Mesendoderm (in vitro differentiated cells): ENCODE measurements at regions not wholly inside any gene's neighbourhood (a gene's known extent, or its start where the extent isn't known, plus 50 kb on each side); places are given as distances from the start of the nearest gene placed in this dataset.

Experiments
- DNase-seq: peaks from one replicate; pipeline ENCODE4 v3.0.0; 2013
- H2AK5ac ChIP-seq: 2 replicates; pipeline ENCODE4 v1.6.1; 2013; ENCODE audit warnings: low read length, inconsistent platforms
- H2BK120ac ChIP-seq: 2 replicates; pipeline ENCODE4 v1.6.1; 2013; ENCODE audit warnings: low read depth, mild to moderate bottlenecking, low read length, moderate library complexity, mixed read lengths
- H2BK15ac ChIP-seq: replicated peaks from 2 replicates; pipeline ENCODE4 v1.6.1; 2013; ENCODE audit warnings: low read depth, mild to moderate bottlenecking, moderate library complexity
- H2BK5ac ChIP-seq: 2 replicates; pipeline ENCODE4 v1.6.1; 2013; ENCODE audit warnings: low read length, inconsistent platforms
- H3K18ac ChIP-seq: 2 replicates; pipeline ENCODE4 v1.6.1; 2013; ENCODE audit warnings: mild to moderate bottlenecking, low read length, mixed read lengths
- H3K23ac ChIP-seq: one replicate; pipeline ENCODE4 v1.6.1; 2013; ENCODE audit warnings: low read length
- H3K27ac ChIP-seq: 2 replicates; pipeline ENCODE4 v1.5.1; 2013; ENCODE audit warnings: low read depth, mild to moderate bottlenecking, inconsistent platforms, low read length, moderate library complexity
- H3K27me3 ChIP-seq: 2 replicates; pipeline ENCODE4 v1.6.1; 2013; ENCODE audit warnings: low read length, control low read depth, mild to moderate bottlenecking, inconsistent platforms; ENCODE audit not compliant: insufficient read depth, poor library complexity
- H3K36me3 ChIP-seq: 2 replicates; pipeline ENCODE4 v1.6.1; 2013; ENCODE audit warnings: low read length, inconsistent platforms; ENCODE audit not compliant: control insufficient read depth, insufficient read depth
- H3K4ac ChIP-seq: one replicate; pipeline ENCODE4 v1.6.1; 2013; ENCODE audit warnings: low read depth, mild to moderate bottlenecking, low read length, moderate library complexity
- H3K4me1 ChIP-seq: 2 replicates; pipeline ENCODE4 v1.6.1; 2013; ENCODE audit warnings: low read depth, low read length, inconsistent platforms; ENCODE audit not compliant: control insufficient read depth
- H3K4me2 ChIP-seq: 2 replicates; pipeline ENCODE4 v1.6.1; 2013; ENCODE audit warnings: low read length
- H3K4me3 ChIP-seq: 2 replicates; pipeline ENCODE4 v1.5.1; 2013; ENCODE audit warnings: mild to moderate bottlenecking, low read length
- H3K56ac ChIP-seq: one replicate; pipeline ENCODE4 v1.6.1; 2013; ENCODE audit warnings: low read length
- H3K79me1 ChIP-seq: 2 replicates; pipeline ENCODE4 v1.6.1; 2013; ENCODE audit warnings: low read length, inconsistent platforms
- H3K79me2 ChIP-seq: 2 replicates; pipeline ENCODE4 v1.6.1; 2013; ENCODE audit warnings: mild to moderate bottlenecking, low read length; ENCODE audit not compliant: control insufficient read depth, insufficient read depth
- H3K9ac ChIP-seq: 2 replicates; pipeline ENCODE4 v1.6.1; 2013; ENCODE audit warnings: low read length, inconsistent platforms
- H4K5ac ChIP-seq: one replicate; pipeline ENCODE4 v1.6.1; 2013; ENCODE audit warnings: low read length
- H4K8ac ChIP-seq: one replicate; pipeline ENCODE4 v1.6.1; 2013; ENCODE audit warnings: low read depth, mild to moderate bottlenecking, control low read depth, low read length, moderate library complexity
- WGBS: extraction: QIAGEN DNeasy Blood & Tissue Kit; methylation state at CpG from one replicate; pipeline ENCODE4 v1.1.7; 2013; ENCODE audit warnings: low lambda C conversion rate, missing lambda C conversion rate; ENCODE audit not compliant: insufficient coverage; ENCODE audit errors: extremely low coverage; 5-methylcytosine and 5-hydroxymethylcytosine counted together

DNA sequence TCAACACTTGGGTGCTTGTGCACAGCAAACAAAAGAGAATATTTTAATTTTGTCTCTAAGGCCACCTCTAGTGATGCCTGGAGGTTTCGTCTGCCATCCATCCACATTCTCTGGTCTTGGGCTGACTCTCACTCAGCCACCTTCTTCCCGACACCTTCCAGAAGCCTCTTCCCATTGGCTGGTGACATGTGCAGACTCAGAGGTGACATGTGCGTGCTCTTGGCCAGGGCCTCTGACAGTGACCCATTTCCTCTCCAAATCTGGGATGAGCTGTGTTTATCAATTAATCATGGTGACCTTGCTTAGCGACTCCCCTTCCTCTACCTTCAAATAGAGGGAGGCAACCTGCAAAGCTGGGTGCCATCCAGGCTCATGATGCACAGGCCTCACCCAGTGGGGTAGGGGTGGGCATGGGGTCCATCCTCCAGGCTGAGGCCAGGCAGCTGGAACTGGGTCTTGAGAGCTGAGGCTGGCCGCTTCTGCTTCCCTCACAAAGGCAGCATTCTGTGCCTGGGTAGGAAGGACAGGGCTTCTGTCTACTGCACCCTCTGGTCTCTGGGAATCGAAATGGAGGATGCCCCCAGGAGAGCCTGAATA, 91.8 kb downstream of the DHCR7 start:
- WGBS: no CpG with 5 or more reads among the region's 6 CpGs

DNA sequence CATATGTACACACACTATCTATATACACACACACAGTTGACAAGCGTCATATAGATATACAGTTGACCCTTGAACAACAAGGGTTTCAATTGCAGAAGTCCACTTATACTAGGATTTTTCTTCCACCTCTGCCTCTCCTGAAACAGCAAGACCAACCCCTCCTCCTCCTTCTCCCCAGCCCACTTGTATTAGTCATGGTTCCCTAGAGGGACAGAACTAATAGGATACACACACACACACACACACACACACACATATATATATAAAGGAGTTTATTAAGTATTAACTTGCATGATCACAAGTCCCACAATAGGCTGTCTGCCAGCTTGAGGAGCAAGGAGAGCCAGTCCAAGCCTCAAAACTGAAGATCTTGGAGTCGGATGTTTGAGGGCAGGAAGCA, 92.9 kb downstream of the DHCR7 start:
- no peak overlapping the region for H3K27ac ChIP-seq
- H3K79me1 ChIP-seq: no peaks in the 10 kb centered on the region
- no peak overlapping the region for H3K56ac ChIP-seq
- no peak overlapping the region for H3K23ac ChIP-seq
- H2AK5ac ChIP-seq: no peak overlapping the region
- no peak overlapping the region for H2BK15ac ChIP-seq
- no peak overlapping the region for H2BK5ac ChIP-seq
- no peak for DNase-seq
- no peak overlapping the region for H4K5ac ChIP-seq
- no peak overlapping the region for H3K4ac ChIP-seq
- H3K4me3 ChIP-seq: no peak overlapping the region
- H4K8ac ChIP-seq: no peak overlapping the region
- no peaks in the 10 kb centered on the region for H3K27me3 ChIP-seq
- H3K79me2 ChIP-seq: no peaks in the 10 kb centered on the region
- H3K4me2 ChIP-seq: no peak overlapping the region
- no peaks in the 10 kb centered on the region for H3K4me1 ChIP-seq
- no peak overlapping the region for H3K18ac ChIP-seq
- WGBS: no CpG with 5 or more reads among the region's 2 CpGs
- H3K36me3 ChIP-seq: no peaks in the 10 kb centered on the region
- H2BK120ac ChIP-seq: no peak overlapping the region
- no peak overlapping the region for H3K9ac ChIP-seq

More for the DNA sequence above, 91.8 kb downstream of the DHCR7 start:
- H2BK120ac ChIP-seq: no peak overlapping the region
- H3K4ac ChIP-seq: no peak overlapping the region
- H3K79me1 ChIP-seq: no peaks in the 10 kb centered on the region
- no peak overlapping the region for H3K23ac ChIP-seq
- no peak overlapping the region for H4K8ac ChIP-seq
- H3K27ac ChIP-seq: no peak overlapping the region
- H3K18ac ChIP-seq: no peak overlapping the region
- H3K4me1 ChIP-seq: no peaks in the 10 kb centered on the region
- H2BK5ac ChIP-seq: no peak overlapping the region
- DNase-seq: no peak
- no peaks in the 10 kb centered on the region for H3K36me3 ChIP-seq
- no peak overlapping the region for H4K5ac ChIP-seq
- H3K27me3 ChIP-seq: no peaks in the 10 kb centered on the region
- H3K79me2 ChIP-seq: no peaks in the 10 kb centered on the region
- H2AK5ac ChIP-seq: no peak overlapping the region
- no peak overlapping the region for H3K9ac ChIP-seq
- no peak overlapping the region for H3K56ac ChIP-seq
- no peak overlapping the region for H2BK15ac ChIP-seq
- H3K4me3 ChIP-seq: no peak overlapping the region
- H3K4me2 ChIP-seq: no peak overlapping the region

DNA sequence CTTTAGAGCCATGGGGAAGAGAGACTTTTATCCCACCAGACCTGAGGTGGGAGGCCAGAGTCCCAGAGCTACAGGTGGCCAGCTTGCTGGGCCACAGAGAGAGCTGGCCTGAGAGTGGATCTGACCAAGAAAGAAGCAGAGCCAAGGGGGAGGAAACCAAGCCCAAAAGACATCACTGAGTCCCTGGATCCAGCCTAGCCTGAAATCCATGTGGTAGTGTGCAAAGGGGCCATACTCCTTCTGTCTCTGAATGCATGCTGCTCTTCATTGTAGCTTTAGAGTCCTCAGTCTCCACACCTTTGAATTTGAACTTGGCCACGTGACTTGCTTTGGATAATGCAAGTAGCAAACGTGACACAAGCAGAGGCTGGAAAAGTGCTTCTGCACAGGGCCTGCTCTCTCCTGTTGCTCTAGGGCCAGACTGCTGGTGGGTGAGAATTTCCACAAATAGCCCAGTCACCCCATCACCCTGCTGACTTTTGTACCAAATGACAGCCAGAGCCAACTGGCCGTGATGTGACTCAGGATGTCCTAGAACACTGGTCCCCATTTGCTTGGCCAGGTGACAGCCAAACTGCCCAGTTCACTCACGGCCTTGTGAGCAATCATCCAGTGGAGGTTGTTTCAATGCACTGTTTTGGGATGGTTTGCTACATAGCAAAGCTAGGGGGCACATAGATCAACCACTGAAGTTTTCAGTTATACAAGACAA, 93.6 kb downstream of the DHCR7 start:
- Histone ChIP-seq H2BK15ac (no peak overlapping the region), H4K8ac (no peak overlapping the region), H3K4me1 (no peaks in the 10 kb centered on the region), H3K23ac (no peak overlapping the region), H3K4me3 (no peak overlapping the region), H2AK5ac (no peak overlapping the region), H3K18ac (no peak overlapping the region), H3K27ac (no peak overlapping the region), H3K56ac (no peak overlapping the region), H3K9ac (no peak overlapping the region), H3K79me1 (no peaks in the 10 kb centered on the region), H3K4ac (no peak overlapping the region), H2BK5ac (no peak overlapping the region), H3K36me3 (no peaks in the 10 kb centered on the region), H3K79me2 (no peaks in the 10 kb centered on the region), H2BK120ac (no peak overlapping the region), H3K4me2 (no peak overlapping the region), H4K5ac (no peak overlapping the region), H3K27me3 (no peaks in the 10 kb centered on the region)
- WGBS: no CpG with 5 or more reads among the region's 4 CpGs
- DNase-seq: no peak

DNA sequence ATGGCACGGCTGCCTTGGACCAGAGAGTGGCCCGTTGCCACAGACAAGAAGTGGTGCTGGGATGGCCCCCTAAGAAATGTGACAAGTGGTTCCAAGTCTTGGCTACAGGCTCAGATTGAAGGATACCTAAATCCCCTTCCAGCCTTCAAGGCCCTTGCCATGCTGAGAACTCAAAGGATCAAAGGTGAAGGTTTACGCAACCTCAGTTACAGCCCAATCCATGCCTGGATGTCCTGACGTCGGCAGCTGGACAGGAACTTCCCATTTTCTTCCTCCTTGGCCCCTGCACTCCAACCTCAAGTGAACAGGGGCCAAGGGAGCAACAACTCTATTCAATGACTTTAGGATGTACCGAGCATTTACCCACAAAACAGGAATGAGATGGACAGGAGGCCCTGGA, 95.4 kb downstream of the DHCR7 start:
- no peaks in the 10 kb centered on the region for H3K79me1 ChIP-seq

DNA sequence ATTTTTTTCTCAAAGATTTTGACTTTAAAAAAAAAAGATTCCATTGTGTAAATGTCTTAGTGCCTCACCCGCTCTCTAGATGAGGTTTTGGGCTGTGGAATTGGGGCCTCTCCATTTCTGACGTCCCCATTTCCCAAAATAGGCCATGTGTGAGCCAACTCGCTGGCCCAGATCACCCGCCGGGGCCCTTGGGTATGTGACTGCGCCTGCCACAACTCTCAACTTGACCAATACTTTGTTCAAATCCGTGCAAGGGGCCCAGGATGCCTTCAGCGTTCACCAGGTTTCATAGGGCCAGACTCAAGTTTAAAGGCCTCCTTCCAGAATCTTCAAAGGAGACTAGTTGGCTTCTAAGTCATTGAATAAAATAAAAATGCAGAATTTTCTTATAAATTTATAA, 96.0 kb downstream of the DHCR7 start:
- Histone ChIP-seq H4K8ac (no peak overlapping the region), H3K56ac (no peak overlapping the region), H3K27me3 (no peaks in the 10 kb centered on the region), H2AK5ac (no peak overlapping the region), H3K18ac (no peak overlapping the region), H3K9ac (no peak overlapping the region), H3K79me1 (no peaks in the 10 kb centered on the region), H3K36me3 (no peaks in the 10 kb centered on the region), H3K4me3 (no peak overlapping the region), H3K4ac (no peak overlapping the region), H3K27ac (no peak overlapping the region), H2BK5ac (no peak overlapping the region), H2BK15ac (no peak overlapping the region), H3K4me1 (no peaks in the 10 kb centered on the region), H3K4me2 (no peak overlapping the region), H3K23ac (no peak overlapping the region), H4K5ac (no peak overlapping the region), H3K79me2 (no peaks in the 10 kb centered on the region), H2BK120ac (no peak overlapping the region)
- no CpG with 5 or more reads among the region's 8 CpGs for WGBS
- no peak for DNase-seq

More for the DNA sequence above, 95.4 kb downstream of the DHCR7 start:
- no peak overlapping the region for H4K5ac ChIP-seq
- no peaks in the 10 kb centered on the region for H3K27me3 ChIP-seq
- no CpG with 5 or more reads among the region's 6 CpGs for WGBS
- DNase-seq: no peak
- no peak overlapping the region for H2BK120ac ChIP-seq
- H3K4ac ChIP-seq: no peak overlapping the region
- no peak overlapping the region for H3K4me2 ChIP-seq
- H2BK5ac ChIP-seq: no peak overlapping the region
- H3K56ac ChIP-seq: no peak overlapping the region
- no peak overlapping the region for H2AK5ac ChIP-seq
- H3K9ac ChIP-seq: no peak overlapping the region
- H3K27ac ChIP-seq: no peak overlapping the region
- no peaks in the 10 kb centered on the region for H3K79me2 ChIP-seq
- no peak overlapping the region for H4K8ac ChIP-seq
- H3K23ac ChIP-seq: no peak overlapping the region
- no peak overlapping the region for H3K4me3 ChIP-seq
- H3K36me3 ChIP-seq: no peaks in the 10 kb centered on the region
- H3K4me1 ChIP-seq: no peaks in the 10 kb centered on the region
- no peak overlapping the region for H3K18ac ChIP-seq
- H2BK15ac ChIP-seq: no peak overlapping the region

DNA sequence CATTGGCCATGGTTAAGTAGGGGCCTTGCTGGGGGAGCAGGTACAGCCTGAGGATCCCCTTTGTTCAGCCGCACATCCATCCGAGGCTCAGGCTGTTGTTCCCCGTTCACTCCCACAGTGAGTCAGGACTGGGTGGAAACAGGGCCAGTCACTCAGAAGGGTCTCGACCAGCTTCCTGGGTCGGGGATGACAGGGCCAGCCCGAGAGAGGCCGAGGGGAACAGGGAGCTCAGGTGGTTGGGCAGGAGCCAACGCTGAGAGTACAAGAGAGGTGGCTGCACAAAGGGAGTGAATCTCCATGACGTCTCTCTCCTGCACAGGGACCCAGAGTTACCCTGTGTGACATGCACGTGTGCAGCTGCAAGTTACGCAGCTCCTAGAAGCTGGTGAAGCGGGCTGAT, 97.2 kb upstream of the SHANK2 start:
- Histone ChIP-seq H3K27ac (no peak overlapping the region), H3K79me1 (no peaks in the 10 kb centered on the region), H3K4me3 (no peak overlapping the region), H3K4me1 (no peaks in the 10 kb centered on the region), H3K4ac (no peak overlapping the region), H2BK120ac (no peak overlapping the region), H4K5ac (no peak overlapping the region), H2AK5ac (no peak overlapping the region), H3K18ac (no peak overlapping the region), H2BK5ac (no peak overlapping the region), H3K56ac (no peak overlapping the region), H3K36me3 (no peaks in the 10 kb centered on the region), H4K8ac (no peak overlapping the region), H3K9ac (no peak overlapping the region), H3K79me2 (no peaks in the 10 kb centered on the region), H3K4me2 (no peak overlapping the region), H3K27me3 (no peaks in the 10 kb centered on the region), H2BK15ac (no peak overlapping the region), H3K23ac (no peak overlapping the region)
- no CpG with 5 or more reads among the region's 12 CpGs for WGBS
- no peak for DNase-seq
